ENCODE measurements at regions not wholly inside any gene's neighbourhood (a gene's known extent, or its start where the extent isn't known, plus 50 kb on each side); places are given as distances from the start of the nearest gene placed in this dataset.

DNA sequence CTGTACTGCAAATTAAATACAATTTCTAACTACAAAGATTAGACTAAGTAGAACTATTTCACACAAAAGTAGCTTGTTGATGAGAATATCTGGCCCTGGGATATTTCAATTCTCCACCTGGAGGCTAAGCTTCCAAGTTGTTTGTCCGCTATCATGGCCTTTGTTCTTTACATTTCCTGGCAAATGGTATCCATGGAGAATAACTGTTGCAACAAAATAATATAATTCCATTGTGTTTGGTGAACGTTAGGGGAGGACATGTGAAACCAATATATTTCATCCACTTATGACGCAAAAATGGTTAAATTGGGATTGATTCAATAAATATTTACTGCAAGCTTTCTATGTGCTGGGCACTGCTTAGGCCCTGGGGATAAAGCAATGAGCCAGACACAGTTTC, 565.4 kb downstream of the PTPRC start:
- TF ChIP-seq, protein P1, sequence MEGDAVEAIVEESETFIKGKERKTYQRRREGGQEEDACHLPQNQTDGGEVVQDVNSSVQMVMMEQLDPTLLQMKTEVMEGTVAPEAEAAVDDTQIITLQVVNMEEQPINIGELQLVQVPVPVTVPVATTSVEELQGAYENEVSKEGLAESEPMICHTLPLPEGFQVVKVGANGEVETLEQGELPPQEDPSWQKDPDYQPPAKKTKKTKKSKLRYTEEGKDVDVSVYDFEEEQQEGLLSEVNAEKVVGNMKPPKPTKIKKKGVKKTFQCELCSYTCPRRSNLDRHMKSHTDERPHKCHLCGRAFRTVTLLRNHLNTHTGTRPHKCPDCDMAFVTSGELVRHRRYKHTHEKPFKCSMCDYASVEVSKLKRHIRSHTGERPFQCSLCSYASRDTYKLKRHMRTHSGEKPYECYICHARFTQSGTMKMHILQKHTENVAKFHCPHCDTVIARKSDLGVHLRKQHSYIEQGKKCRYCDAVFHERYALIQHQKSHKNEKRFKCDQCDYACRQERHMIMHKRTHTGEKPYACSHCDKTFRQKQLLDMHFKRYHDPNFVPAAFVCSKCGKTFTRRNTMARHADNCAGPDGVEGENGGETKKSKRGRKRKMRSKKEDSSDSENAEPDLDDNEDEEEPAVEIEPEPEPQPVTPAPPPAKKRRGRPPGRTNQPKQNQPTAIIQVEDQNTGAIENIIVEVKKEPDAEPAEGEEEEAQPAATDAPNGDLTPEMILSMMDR (IDR thresholded peaks at IDR 0.05), result no peak
- H3K27ac ChIP-seq, result no peak overlapping the region
- H3K27me3 ChIP-seq, result no peaks in the 10 kb centered on the region
- no peaks in the 10 kb centered on the region for H3K36me3 ChIP-seq
- no peaks in the 10 kb centered on the region for H3K4me1 ChIP-seq
- H3K9me3 ChIP-seq, result no peaks in the 10 kb centered on the region
- H3K4me3 ChIP-seq, result no peak overlapping the region
- DNase-seq (ENCODE audit: low spot score), result no peak

DNA sequence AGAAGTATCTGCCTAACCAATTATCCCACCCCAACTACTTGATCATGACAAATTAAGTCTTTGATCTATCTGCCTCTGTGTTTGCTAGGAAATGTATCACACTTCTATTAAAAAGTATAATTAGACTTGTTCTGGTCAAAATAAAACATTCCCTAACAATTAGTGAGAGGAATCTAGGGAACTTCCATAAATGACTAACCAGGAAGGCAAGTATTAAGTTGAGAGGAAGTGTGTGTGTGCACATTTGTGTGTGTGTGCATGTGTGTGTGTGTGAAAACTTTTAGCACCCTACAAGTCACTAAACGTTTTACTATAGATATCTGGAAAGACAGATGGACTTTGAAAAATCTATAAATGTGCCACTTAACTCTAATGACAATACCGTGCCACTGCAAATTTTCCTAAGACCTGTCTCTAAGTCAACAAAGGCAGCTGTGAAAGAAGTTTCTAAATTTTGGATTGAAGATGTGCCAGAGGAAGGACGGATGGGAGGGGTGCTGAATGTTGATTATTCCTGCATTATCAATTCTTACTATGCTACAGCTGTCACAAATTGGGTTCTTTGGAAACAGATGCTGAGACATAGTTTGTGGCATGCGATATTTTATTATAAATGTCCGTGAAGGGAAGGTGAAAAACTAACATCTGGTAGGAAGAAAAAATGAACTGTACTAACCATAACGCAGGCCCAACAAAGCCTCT, 567.1 kb downstream of the PTPRC start:
- H3K36me3 ChIP-seq, result no peaks in the 10 kb centered on the region
- H3K27me3 ChIP-seq, result no peaks in the 10 kb centered on the region
- H3K4me3 ChIP-seq, result no peak overlapping the region
- no peaks in the 10 kb centered on the region for H3K9me3 ChIP-seq
- no peak overlapping the region for H3K27ac ChIP-seq
- TF ChIP-seq, protein P1 (IDR thresholded peaks at IDR 0.05), result no peak
- no peak for DNase-seq (ENCODE audit: low spot score)
- H3K4me1 ChIP-seq, result no peaks in the 10 kb centered on the region

DNA sequence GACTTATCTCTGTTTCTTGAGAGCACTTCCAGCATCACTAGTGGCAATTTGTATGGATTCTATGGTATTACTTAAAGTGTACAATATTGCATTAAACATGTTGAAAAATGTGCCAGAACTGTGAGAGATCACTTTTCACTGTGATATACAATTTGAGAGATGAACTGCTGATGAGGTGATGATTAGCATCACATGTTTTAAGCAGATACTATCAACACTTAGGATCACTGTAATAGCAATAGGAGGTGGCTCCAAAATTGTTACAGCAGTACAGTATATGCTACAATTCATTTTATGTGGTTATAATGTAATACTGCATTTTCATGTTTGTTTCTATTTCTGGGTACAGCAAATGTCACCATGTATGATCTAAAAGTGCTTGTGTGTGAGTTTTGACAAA, 570.0 kb downstream of the PTPRC start:
- DNase-seq (ENCODE audit: low spot score), result no peak
- Histone ChIP-seq H3K4me3 (no peak overlapping the region), H3K4me1 (no peaks in the 10 kb centered on the region), H3K9me3 (no peaks in the 10 kb centered on the region), H3K36me3 (no peaks in the 10 kb centered on the region), H3K27me3 (no peaks in the 10 kb centered on the region), H3K27ac (no peak overlapping the region)
- TF ChIP-seq, protein P1 (IDR thresholded peaks at IDR 0.05), result no peak

DNA sequence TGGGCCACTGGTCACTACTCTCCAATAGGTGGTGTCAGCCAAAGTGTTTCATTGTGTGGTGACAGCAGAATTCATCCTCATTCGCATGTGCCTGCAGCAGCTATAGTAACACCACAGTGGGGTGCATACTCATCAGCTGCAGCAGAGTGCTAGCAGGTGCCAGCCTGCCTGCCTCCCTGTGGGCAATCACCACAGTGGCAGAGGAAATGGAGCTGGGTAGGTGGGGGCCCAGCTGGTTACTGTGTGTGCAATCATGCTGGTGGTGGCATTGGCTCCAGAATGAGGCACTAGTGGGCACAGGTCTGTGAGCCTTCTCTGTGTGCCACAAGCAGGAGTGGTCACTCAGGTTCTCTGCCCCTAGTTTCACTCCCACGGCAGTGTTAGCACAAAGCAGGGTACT, 579.2 kb downstream of the PTPRC start:
- DNase-seq (ENCODE audit: low spot score), result no peak
- TF ChIP-seq, protein P1 (IDR thresholded peaks at IDR 0.05), result no peak
- H3K27ac ChIP-seq, result no peak overlapping the region

DNA sequence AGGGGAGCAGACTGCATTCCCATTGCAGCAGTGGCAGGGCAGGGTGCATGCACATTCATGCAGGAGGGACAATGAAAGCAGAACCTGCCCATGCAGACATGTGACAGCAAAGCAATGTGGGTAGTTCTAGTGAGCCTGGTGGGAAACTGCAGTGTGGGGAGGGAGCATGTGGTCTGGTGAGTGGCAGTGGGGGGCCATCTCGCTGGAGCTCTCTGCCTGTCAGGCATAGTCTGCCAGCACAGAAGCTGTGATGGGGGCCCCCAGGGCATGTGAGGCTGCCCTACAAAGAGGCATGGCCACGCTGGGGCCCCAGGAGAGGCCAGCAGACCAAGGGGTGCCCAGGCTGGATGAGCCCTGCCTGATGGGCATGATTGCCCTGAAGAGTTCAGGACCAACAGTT, 579.7 kb downstream of the PTPRC start:
- Histone ChIP-seq H3K27me3 (no peaks in the 10 kb centered on the region), H3K9me3 (no peaks in the 10 kb centered on the region), H3K27ac (no peak overlapping the region), H3K4me3 (no peak overlapping the region), H3K4me1 (no peaks in the 10 kb centered on the region), H3K36me3 (no peaks in the 10 kb centered on the region)
- DNase-seq (ENCODE audit: low spot score), result no peak
- TF ChIP-seq, protein P1 (IDR thresholded peaks at IDR 0.05), result no peak

More for the DNA sequence above, 579.2 kb downstream of the PTPRC start:
- Histone ChIP-seq H3K27me3 (no peaks in the 10 kb centered on the region), H3K36me3 (no peaks in the 10 kb centered on the region), H3K4me1 (no peaks in the 10 kb centered on the region), H3K9me3 (no peaks in the 10 kb centered on the region), H3K4me3 (no peak overlapping the region)

DNA sequence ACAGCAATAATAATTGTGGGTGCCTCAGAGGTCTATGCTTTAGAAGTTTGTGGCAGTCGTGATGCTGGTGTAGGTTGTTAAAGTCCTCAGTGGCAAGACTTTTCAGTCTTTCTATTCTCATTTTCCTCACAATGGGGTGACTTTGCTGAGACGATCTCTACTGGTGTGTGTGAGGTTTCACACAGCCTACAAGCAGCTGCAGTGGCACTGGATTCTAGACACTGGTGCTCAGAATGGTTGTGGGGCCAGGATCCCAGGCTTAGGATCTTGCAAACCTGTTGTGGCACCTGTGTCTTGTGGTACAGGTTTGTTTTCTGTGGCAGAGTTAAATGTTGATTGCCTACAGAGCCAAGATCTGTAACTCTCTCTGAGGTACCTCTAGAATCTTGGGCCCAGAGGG, 581.2 kb downstream of the PTPRC start:
- H3K9me3 ChIP-seq, result no peaks in the 10 kb centered on the region
- no peaks in the 10 kb centered on the region for H3K4me1 ChIP-seq
- H3K27me3 ChIP-seq, result no peaks in the 10 kb centered on the region
- H3K27ac ChIP-seq, result no peak overlapping the region
- no peak overlapping the region for H3K4me3 ChIP-seq
- no peaks in the 10 kb centered on the region for H3K36me3 ChIP-seq
- TF ChIP-seq, protein P1 (IDR thresholded peaks at IDR 0.05), result no peak
- no peak for DNase-seq (ENCODE audit: low spot score)

Measured in right atrium auricular region (tissue), 2 donors.